ENCODE measurements at regions not wholly inside any gene's neighbourhood (a gene's known extent, or its start where the extent isn't known, plus 50 kb on each side); places are given as distances from the start of the nearest gene placed in this dataset.

DNA sequence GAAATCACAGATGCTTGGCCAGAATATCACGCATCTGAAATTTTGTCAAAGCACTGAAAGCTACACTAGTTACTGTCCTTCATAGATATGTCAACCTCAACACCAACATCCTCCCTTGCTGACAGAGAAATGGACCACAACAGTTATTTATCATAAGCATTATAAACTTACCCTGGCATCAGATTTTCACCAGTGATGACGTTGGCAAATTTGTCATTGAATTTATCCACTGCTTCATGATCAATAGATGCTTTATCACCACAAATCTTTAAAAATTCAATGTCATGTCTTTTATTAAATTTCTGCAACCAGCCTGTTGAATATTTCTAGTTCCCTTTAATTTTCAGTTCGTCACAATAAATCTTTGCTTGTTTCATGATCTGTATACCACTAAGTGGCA lies 205.7 kb downstream of the GJA1 start:
- Histone ChIP-seq H3K4me1 (ENCODE audit: low read depth) (no peaks in the 10 kb centered on the region), H3K27me3 (no peaks in the 10 kb centered on the region), H3K27ac (no peak overlapping the region), H3K36me3 (no peaks in the 10 kb centered on the region), H3K9me3 (ENCODE audit: low read depth) (no peaks in the 10 kb centered on the region), H3K4me3 (no peak overlapping the region)
- no peak for DNase-seq (ENCODE audit: low read depth in 1 of 2, low spot score in 1 of 2)
- TF ChIP-seq, protein P1, sequence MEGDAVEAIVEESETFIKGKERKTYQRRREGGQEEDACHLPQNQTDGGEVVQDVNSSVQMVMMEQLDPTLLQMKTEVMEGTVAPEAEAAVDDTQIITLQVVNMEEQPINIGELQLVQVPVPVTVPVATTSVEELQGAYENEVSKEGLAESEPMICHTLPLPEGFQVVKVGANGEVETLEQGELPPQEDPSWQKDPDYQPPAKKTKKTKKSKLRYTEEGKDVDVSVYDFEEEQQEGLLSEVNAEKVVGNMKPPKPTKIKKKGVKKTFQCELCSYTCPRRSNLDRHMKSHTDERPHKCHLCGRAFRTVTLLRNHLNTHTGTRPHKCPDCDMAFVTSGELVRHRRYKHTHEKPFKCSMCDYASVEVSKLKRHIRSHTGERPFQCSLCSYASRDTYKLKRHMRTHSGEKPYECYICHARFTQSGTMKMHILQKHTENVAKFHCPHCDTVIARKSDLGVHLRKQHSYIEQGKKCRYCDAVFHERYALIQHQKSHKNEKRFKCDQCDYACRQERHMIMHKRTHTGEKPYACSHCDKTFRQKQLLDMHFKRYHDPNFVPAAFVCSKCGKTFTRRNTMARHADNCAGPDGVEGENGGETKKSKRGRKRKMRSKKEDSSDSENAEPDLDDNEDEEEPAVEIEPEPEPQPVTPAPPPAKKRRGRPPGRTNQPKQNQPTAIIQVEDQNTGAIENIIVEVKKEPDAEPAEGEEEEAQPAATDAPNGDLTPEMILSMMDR (IDR thresholded peaks at IDR 0.05; ENCODE audit: low read depth, low read length): no peak

DNA sequence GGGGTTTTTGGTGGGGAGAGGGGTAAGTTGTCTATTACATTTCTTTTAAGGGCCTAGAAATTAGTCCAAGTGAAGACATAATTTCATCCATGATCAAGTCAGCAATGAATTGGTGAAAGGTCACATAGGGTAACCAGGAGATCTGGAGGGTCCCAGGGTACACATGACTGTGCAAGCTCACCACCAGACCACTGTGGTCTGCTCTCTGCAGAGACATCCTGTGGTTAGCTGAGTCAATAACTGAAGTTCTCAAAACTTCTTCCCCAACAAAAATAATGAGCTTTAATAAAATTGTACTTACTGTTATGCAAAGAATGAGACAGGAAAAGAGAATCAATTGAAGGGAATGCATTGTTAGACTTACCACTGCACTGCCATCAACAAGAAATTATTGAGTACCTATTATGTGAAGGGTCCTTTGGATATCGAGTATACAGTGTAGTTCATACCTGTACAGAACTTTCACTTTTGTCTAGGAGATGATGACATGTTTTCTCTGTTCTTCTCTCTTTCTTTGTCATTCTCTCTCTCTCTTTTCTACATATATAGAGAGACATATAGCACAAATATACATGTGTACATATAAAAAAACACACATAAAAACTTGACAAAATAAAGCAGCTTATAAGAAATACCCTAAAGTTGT lies 209.8 kb downstream of the GJA1 start:
- Histone ChIP-seq H3K27me3 (no peaks in the 10 kb centered on the region), H3K27ac (no peak overlapping the region), H3K36me3 (no peaks in the 10 kb centered on the region), H3K4me1 (ENCODE audit: low read depth) (no peaks in the 10 kb centered on the region), H3K9me3 (ENCODE audit: low read depth) (no peaks in the 10 kb centered on the region), H3K4me3 (no peak overlapping the region)
- no peak for DNase-seq (ENCODE audit: low read depth in 1 of 2, low spot score in 1 of 2)
- TF ChIP-seq, protein P1 (IDR thresholded peaks at IDR 0.05; ENCODE audit: low read depth, low read length): no peak

DNA sequence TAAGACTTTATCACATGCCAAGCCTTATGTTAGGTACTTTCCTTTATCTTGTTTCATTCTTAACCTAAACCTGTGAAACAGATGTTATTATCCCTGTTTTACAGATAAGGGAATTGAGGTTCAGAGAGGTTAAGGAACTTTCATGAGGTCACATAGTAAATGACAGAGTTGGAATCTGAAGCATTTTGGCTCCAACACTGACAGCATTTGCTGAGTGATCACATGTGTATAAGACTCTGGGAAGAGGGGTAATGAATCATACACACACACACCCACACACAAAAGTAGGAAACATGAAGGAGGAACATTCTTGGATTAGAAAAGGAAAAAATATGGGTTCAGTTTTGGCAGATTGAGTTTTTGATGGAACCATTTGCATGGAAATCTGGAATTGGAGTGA lies 212.5 kb downstream of the GJA1 start:
- TF ChIP-seq, protein P1 (IDR thresholded peaks at IDR 0.05; ENCODE audit: low read depth, low read length): no peak
- peak in 1 of 2 donors; percentile 74 for DNase-seq (ENCODE audit: low read depth in 1 of 2, low spot score in 1 of 2)

DNA sequence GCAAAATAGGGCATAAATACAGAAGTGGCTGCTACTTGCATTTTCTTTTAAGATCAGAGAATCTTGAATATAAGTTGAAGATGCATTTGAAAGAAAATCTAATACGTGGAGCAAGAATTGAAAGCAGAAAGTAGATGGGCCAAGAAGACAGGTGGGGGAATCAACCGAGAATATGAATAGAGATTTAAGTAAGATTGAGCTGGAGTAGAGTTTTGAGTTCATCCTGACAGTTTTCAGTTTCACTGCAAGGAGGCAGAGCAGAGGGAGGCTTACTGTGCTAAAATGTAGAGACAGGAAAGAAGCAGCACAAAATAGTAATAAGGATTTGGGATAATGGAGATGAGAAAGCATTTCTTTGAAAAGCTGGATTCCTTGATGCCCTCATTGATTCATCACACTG lies 214.5 kb downstream of the GJA1 start:
- DNase-seq (ENCODE audit: low read depth in 1 of 2, low spot score in 1 of 2): no peak

More for the DNA sequence above, 212.5 kb downstream of the GJA1 start:
- Histone ChIP-seq H3K27me3 (no peaks in the 10 kb centered on the region), H3K4me3 (no peak overlapping the region), H3K36me3 (no peaks in the 10 kb centered on the region), H3K4me1 (ENCODE audit: low read depth) (no peaks in the 10 kb centered on the region), H3K9me3 (ENCODE audit: low read depth) (no peaks in the 10 kb centered on the region), H3K27ac (no peak overlapping the region)

DNA sequence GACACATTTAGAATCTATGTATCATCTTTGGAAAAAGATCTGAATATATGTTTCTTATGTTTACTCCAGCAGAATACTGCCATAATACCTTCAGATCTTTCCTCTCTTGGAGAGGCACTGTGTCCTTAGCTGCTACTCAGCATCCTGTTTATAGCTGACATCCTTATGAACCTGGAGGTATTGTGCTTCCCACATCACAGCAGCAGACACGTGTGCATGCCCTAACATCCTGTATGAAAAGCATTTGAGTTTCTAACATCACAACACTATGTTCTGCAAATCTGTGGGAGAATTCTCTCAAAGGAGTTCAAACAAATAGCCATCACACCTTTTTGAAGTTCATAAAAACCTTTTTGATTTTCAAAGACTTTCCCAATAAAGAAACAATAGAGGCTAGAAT lies 216.0 kb downstream of the GJA1 start:
- Histone ChIP-seq H3K27me3 (no peaks in the 10 kb centered on the region), H3K27ac (no peak overlapping the region), H3K4me3 (no peak overlapping the region), H3K4me1 (ENCODE audit: low read depth) (no peaks in the 10 kb centered on the region), H3K9me3 (ENCODE audit: low read depth) (no peaks in the 10 kb centered on the region), H3K36me3 (no peaks in the 10 kb centered on the region)
- TF ChIP-seq, protein P1 (IDR thresholded peaks at IDR 0.05; ENCODE audit: low read depth, low read length): no peak
- DNase-seq (ENCODE audit: low read depth in 1 of 2, low spot score in 1 of 2): peak in 1 of 2 donors; percentile 21

More for the DNA sequence above, 214.5 kb downstream of the GJA1 start:
- TF ChIP-seq, protein P1 (IDR thresholded peaks at IDR 0.05; ENCODE audit: low read depth, low read length): no peak
- no peaks in the 10 kb centered on the region for H3K9me3 ChIP-seq (ENCODE audit: low read depth)
- H3K27me3 ChIP-seq: no peaks in the 10 kb centered on the region
- no peak overlapping the region for H3K27ac ChIP-seq
- H3K4me1 ChIP-seq (ENCODE audit: low read depth): no peaks in the 10 kb centered on the region
- H3K4me3 ChIP-seq: no peak overlapping the region
- H3K36me3 ChIP-seq: no peaks in the 10 kb centered on the region

All from cardiac muscle cell (in vitro differentiated cells and primary cell).